RWPE1 (cell line): ENCODE measurements at regions not wholly inside any gene's neighbourhood (a gene's known extent, or its start where the extent isn't known, plus 50 kb on each side); places are given as distances from the start of the nearest gene placed in this dataset.

ENCODE experiments used
- CTCF ChIA-PET: fragments of 350-600 bp; sonication (Branson Sonifier 250); formaldehyde crosslinking; extraction: SDS; loops from one replicate; lab custom pipeline; 2021; lab: Yijun Ruan, JAX
- POLR2A ChIA-PET: fragments of 400-600 bp; formaldehyde crosslinking; extraction: SDS; loops from one replicate; lab custom pipeline; 2020; ENCODE audit warnings: antibody characterized with exemption; ENCODE audit not compliant: low non-redundant PET; lab: Yijun Ruan, JAX
- DNase-seq: peaks from one replicate; pipeline ENCODE4 v3.0.0; 2012; ENCODE audit warnings: low spot score
- H3K27ac ChIP-seq: fragments of 450-650 bp; 2 replicates; pipeline ENCODE4 v1.5.1; 2017
- CTCF ChIP-seq: fragments of 450-650 bp; conservative IDR thresholded peaks from 2 replicates; pipeline ENCODE4 v1.5.1; 2017; ENCODE audit warnings: low read depth, mild to moderate bottlenecking

- CTCF ChIA-PET = no interaction called here
Observed at GRCh38 chr7:92924800-92925199, 88.4 kb upstream of the CDK6 start.

GRCh38 chr7:92917230-92917629, 80.9 kb upstream of the CDK6 start:
- ChIA-PET CTCF (no interaction called here), POLR2A (no interaction called here)
- no peak overlapping the region for H3K27ac ChIP-seq
- no peak for TF ChIP-seq CTCF
- no peak for DNase-seq

More at GRCh38 chr7:92924800-92925199, 88.4 kb upstream of the CDK6 start:
- no peak for TF ChIP-seq CTCF
- no peak overlapping the region for H3K27ac ChIP-seq
- POLR2A ChIA-PET = no interaction called here
- DNase-seq = no peak

- H3K27ac ChIP-seq = no peak overlapping the region
- peak; percentile 73 for DNase-seq
- POLR2A ChIA-PET = no interaction called here
- no peak for TF ChIP-seq CTCF
- CTCF ChIA-PET = no interaction called here
Observed at GRCh38 chr7:92916770-92917224, 80.4 kb upstream of the CDK6 start.

- TF ChIP-seq CTCF = no peak
- peak overlapping the region; percentile 51; the same call in 1 of the 2 replicates for H3K27ac ChIP-seq
- POLR2A ChIA-PET = no interaction called here
- CTCF ChIA-PET = interaction anchor here (0.7 kb wide), 1 partner anchor 172 kb away, joined by 4 read pairs; no protein-coding TSS in a partner anchor
- no peak for DNase-seq
Observed at GRCh38 chr7:92915348-92915747, 79.0 kb upstream of the CDK6 start.

GRCh38 chr7:92914645-92915044, 78.3 kb upstream of the CDK6 start:
- no peak overlapping the region for H3K27ac ChIP-seq
- no peak for TF ChIP-seq CTCF
- POLR2A ChIA-PET = no interaction called here
- CTCF ChIA-PET = no interaction called here
- no peak for DNase-seq

GRCh38 chr7:92913849-92914248, 77.5 kb upstream of the CDK6 start:
- no peak overlapping the region for H3K27ac ChIP-seq
- DNase-seq = no peak
- ChIA-PET POLR2A (no interaction called here), CTCF (no interaction called here)
- no peak for TF ChIP-seq CTCF

- no peak for DNase-seq
- TF ChIP-seq CTCF = no peak
- H3K27ac ChIP-seq = no peak overlapping the region
- POLR2A ChIA-PET = no interaction called here
- CTCF ChIA-PET = no interaction called here
Observed at GRCh38 chr7:92910976-92911375, 74.6 kb upstream of the CDK6 start.
